Spleen (tissue), 11 donors: ENCODE measurements at regions not wholly inside any gene's neighbourhood (a gene's known extent, or its start where the extent isn't known, plus 50 kb on each side); places are given as distances from the start of the nearest gene placed in this dataset.

Experiments used
- DNase-seq: peaks from one replicate; pipeline ENCODE4 v3.0.0-alpha.2; 2020
- H3K27ac ChIP-seq, 8 donors: fragments of 200-600 bp; sonication (generic) in 7 of 8; 1 replicate in 4 of 8; 2 replicates in 4 of 8; pipeline versions ENCODE4 v1.5.0 to v1.8.0; 2016 to 2021; ENCODE audit warnings: inconsistent platforms in 4 of 8, mild to moderate bottlenecking in 4 of 8, moderate library complexity in 1 of 8
- H3K27me3 ChIP-seq, 7 donors: fragments of 200-600 bp; sonication (generic) in 6 of 7; replicated peaks in 1 of 7; 1 replicate in 4 of 7; 2 replicates in 3 of 7; pipeline versions ENCODE4 v1.5.0 to v1.8.0; 2016 to 2021; ENCODE audit warnings: inconsistent platforms in 3 of 7, mild to moderate bottlenecking in 1 of 7
- H3K36me3 ChIP-seq, 6 donors: fragments of 200-600 bp; sonication (generic) in 5 of 6; 1 replicate in 4 of 6; 2 replicates in 2 of 6; pipeline versions ENCODE4 v1.5.0 to v1.8.0; 2016 to 2021; ENCODE audit warnings: inconsistent platforms in 2 of 6
- H3K4me1 ChIP-seq, 6 donors: fragments of 200-600 bp; sonication (generic) in 5 of 6; 1 replicate in 3 of 6; 2 replicates in 3 of 6; pipeline versions ENCODE4 v1.5.0 to v1.8.0; 2016 to 2021; ENCODE audit warnings: inconsistent platforms in 3 of 6
- H3K4me3 ChIP-seq, 8 donors: fragments of 200-600 bp; sonication (generic) in 7 of 8; 1 replicate in 4 of 8; 2 replicates in 4 of 8; pipeline versions ENCODE4 v1.5.0 to v1.8.0; 2016 to 2021; ENCODE audit warnings: inconsistent platforms in 4 of 8, mild to moderate bottlenecking in 4 of 8, moderate library complexity in 2 of 8
- H3K9me3 ChIP-seq, 8 donors: fragments of 200-600 bp; sonication (generic) in 7 of 8; 1 replicate in 4 of 8; 2 replicates in 4 of 8; pipeline versions ENCODE4 v1.5.0 to v1.8.0; 2016 to 2021; ENCODE audit warnings: inconsistent platforms in 4 of 8
- CTCF ChIP-seq, 11 experiments: fragments of 200-600 bp in 7 of 11; fragments of 450-650 bp in 4 of 11; sonication (generic) in 4 of 11; IDR thresholded peaks in 8 of 11; conservative IDR thresholded peaks in 3 of 11; 1 replicate in 7 of 11; 2 replicates in 4 of 11; pipeline versions ENCODE4 v1.4.0 to v1.8.0; 2016 to 2021; ENCODE audit warnings: antibody characterized with exemption in 11 of 11, inconsistent platforms in 4 of 11, mild to moderate bottlenecking in 1 of 11
- POLR2A ChIP-seq, 3 donors: fragments of 450-650 bp; IDR thresholded peaks; one replicate each; pipeline ENCODE4 v1.5.1; 2017; ENCODE audit warnings: antibody characterized with exemption in 3 of 3, mild to moderate bottlenecking in 1 of 3
- POLR2AphosphoS5 ChIP-seq, 3 donors: sonication (generic); formaldehyde crosslinking; IDR thresholded peaks; one replicate each; pipeline ENCODE4 v1.5.1; 2017; ENCODE audit warnings: antibody characterized with exemption in 3 of 3
- WGBS, 5 donors: extraction: QIAGEN DNeasy Blood & Tissue Kit in 3 of 5; methylation state at CpG; one replicate each; pipeline versions ENCODE4 v1.1.5 to v1.1.7; 2013 to 2018; 5-methylcytosine and 5-hydroxymethylcytosine counted together
- intact Hi-C: fragments of 100-400 bp; cut with DNase I; formaldehyde crosslinking; loops from one replicate; pipeline ENCODE4 v1.15.0; 2023; ENCODE audit warnings: low total_unique reads
- donor health status: healthy with polysubstance abuse.
- donor health status: DM: no; HTN: no; CAD: no; lungs with moderate emphysema.
- donor health status: DM: no; HTN: no; CAD: no.
- donor health status: Bipolar disorder and iron deficiency.
- donor health status: healthy.
- donor health status: DM: no; HTN: no; CAD: no.
- donor health status: DM: yes; HTN: yes; CAD: no.

- Histone ChIP-seq H3K4me1 (peaks cover 0 to 9% (median 7%) of the 10 kb centered on the region in 6 donors), H3K27ac (no peak overlapping the region), H3K27me3 (no peaks in the 10 kb centered on the region), H3K9me3 (peaks cover 0 to 8% (median 0%) of the 10 kb centered on the region in 8 donors), H3K36me3 (no peaks in the 10 kb centered on the region), H3K4me3 (no peak overlapping the region)
- intact Hi-C loops: no loop called here
- 75 to 83% (median 81%) methylated on average over 9 of the region's 9 CpGs for WGBS, 5 donors
- TF ChIP-seq CTCF (IDR thresholded peaks at IDR 0.05 in 8 of 11, conservative IDR thresholded peaks at IDR 0.05 in 3 of 11) (peak in 5 of 11 experiments; percentile 24 to 39 (median 26)), POLR2A (IDR thresholded peaks at IDR 0.05) (no peak)
- DNase-seq: no peak
These were observed 965.5 kb downstream of the TMEM121 start for GRCh38 chr14:106491851-106492250.

GRCh38 chr14:106493962-106494823 lies 967.8 kb downstream of the TMEM121 start:
- intact Hi-C loops: no loop called here
- WGBS, 5 donors: 26 to 38% (median 34%) methylated on average over 3 of the region's 3 CpGs
- no peaks in the 10 kb centered on the region for H3K36me3 ChIP-seq
- peaks cover 0 to 8% (median 0%) of the 10 kb centered on the region in 8 donors for H3K9me3 ChIP-seq
- H3K4me3 ChIP-seq: peak overlapping the region in 4 of 8 donors; percentile 8 to 60 (median 14)
- peak overlapping the region in 4 of 8 donors; percentile 18 to 51 (median 28) for H3K27ac ChIP-seq
- DNase-seq: no peak
- H3K4me1 ChIP-seq: peaks cover 0 to 9% (median 7%) of the 10 kb centered on the region in 6 donors
- TF ChIP-seq CTCF (IDR thresholded peaks at IDR 0.05 in 8 of 11, conservative IDR thresholded peaks at IDR 0.05 in 3 of 11) (no peak), POLR2AphosphoS5 (IDR thresholded peaks at IDR 0.05) (no peak), POLR2A (IDR thresholded peaks at IDR 0.05) (no peak)
- no peaks in the 10 kb centered on the region for H3K27me3 ChIP-seq

- no peak for DNase-seq
- no peak overlapping the region for H3K27ac ChIP-seq
- 52 to 63% (median 56%) methylated on average over 1 of the region's 1 CpG for WGBS, 5 donors
- peaks cover 0 to 2% (median 0%) of the 10 kb centered on the region in 6 donors for H3K4me1 ChIP-seq
- no peak for TF ChIP-seq CTCF (IDR thresholded peaks at IDR 0.05 in 8 of 11, conservative IDR thresholded peaks at IDR 0.05 in 3 of 11)
- TF ChIP-seq POLR2AphosphoS5 (IDR thresholded peaks at IDR 0.05): no peak
- TF ChIP-seq POLR2A (IDR thresholded peaks at IDR 0.05): no peak
- H3K27me3 ChIP-seq: no peaks in the 10 kb centered on the region
- H3K4me3 ChIP-seq: no peak overlapping the region
- intact Hi-C loops: no loop called here
- no peaks in the 10 kb centered on the region for H3K36me3 ChIP-seq
- H3K9me3 ChIP-seq: peaks cover 0 to 6% (median 0%) of the 10 kb centered on the region in 8 donors
These were observed 974.2 kb downstream of the TMEM121 start for GRCh38 chr14:106500571-106500970.

GRCh38 chr14:106501898-106502297 lies 975.5 kb downstream of the TMEM121 start:
- Histone ChIP-seq H3K27ac (no peak overlapping the region), H3K4me3 (no peak overlapping the region), H3K4me1 (peaks cover 0 to 13% (median 7%) of the 10 kb centered on the region in 6 donors), H3K27me3 (peaks cover 0 to 2% (median 0%) of the 10 kb centered on the region in 7 donors), H3K9me3 (no peaks in the 10 kb centered on the region), H3K36me3 (no peaks in the 10 kb centered on the region)
- intact Hi-C loops: no loop called here
- no peak for DNase-seq
- TF ChIP-seq POLR2AphosphoS5 (IDR thresholded peaks at IDR 0.05) (no peak), CTCF (IDR thresholded peaks at IDR 0.05 in 8 of 11, conservative IDR thresholded peaks at IDR 0.05 in 3 of 11) (no peak), POLR2A (IDR thresholded peaks at IDR 0.05) (no peak)
